LNCAP (cell line): ENCODE measurements at regions not wholly inside any gene's neighbourhood (a gene's known extent, or its start where the extent isn't known, plus 50 kb on each side); places are given as distances from the start of the nearest gene placed in this dataset.

Source experiments
- CTCF ChIP-seq: fragments of 450-650 bp; IDR thresholded peaks from 2 replicates; pipeline ENCODE4 v1.5.1; 2017; ENCODE audit warnings: mild to moderate bottlenecking

GRCh38 chr5:112549605-112550166 lies 130.6 kb upstream of the EPB41L4A start:
- no peak for TF ChIP-seq CTCF

- TF ChIP-seq CTCF = peak; percentile 77
Measured at GRCh38 chr5:112551419-112552032, 132.4 kb upstream of the EPB41L4A start.

GRCh38 chr5:112552216-112552615 lies 133.1 kb upstream of the EPB41L4A start:
- no peak for TF ChIP-seq CTCF

GRCh38 chr5:112552791-112553190 lies 133.7 kb upstream of the EPB41L4A start:
- TF ChIP-seq CTCF = no peak

GRCh38 chr5:112554101-112554977 lies 135.3 kb upstream of the EPB41L4A start:
- no peak for TF ChIP-seq CTCF

GRCh38 chr5:112555197-112555596 lies 136.1 kb upstream of the EPB41L4A start:
- no peak for TF ChIP-seq CTCF

- no peak for TF ChIP-seq CTCF
Measured at GRCh38 chr5:112555691-112556090, 136.6 kb upstream of the EPB41L4A start.
